NB4 (cell line): ENCODE measurements at regions not wholly inside any gene's neighbourhood (a gene's known extent, or its start where the extent isn't known, plus 50 kb on each side); places are given as distances from the start of the nearest gene placed in this dataset.
"Not testable (repeated sequence)": the region's sequence is repeated elsewhere in the genome, so short reads cannot be mapped to it uniquely, and the experiment has no call there.

Experiments
- POLR2A ChIP-seq: IDR thresholded peaks from 2 replicates; pipeline ENCODE4 v1.6.1; 2011; ENCODE audit warnings: mild to moderate bottlenecking; ENCODE audit not compliant: insufficient read length; ENCODE audit errors: extremely low read depth
- TF ChIP-seq, protein P1 (sequence below): IDR thresholded peaks from 2 replicates; pipeline ENCODE4 v1.6.1; 2011; ENCODE audit warnings: low read depth, low read length
- TF ChIP-seq, protein P2 (sequence below): IDR thresholded peaks from one replicate; pipeline ENCODE4 v1.5.1; 2012; ENCODE audit warnings: low read depth, low read length

DNA sequence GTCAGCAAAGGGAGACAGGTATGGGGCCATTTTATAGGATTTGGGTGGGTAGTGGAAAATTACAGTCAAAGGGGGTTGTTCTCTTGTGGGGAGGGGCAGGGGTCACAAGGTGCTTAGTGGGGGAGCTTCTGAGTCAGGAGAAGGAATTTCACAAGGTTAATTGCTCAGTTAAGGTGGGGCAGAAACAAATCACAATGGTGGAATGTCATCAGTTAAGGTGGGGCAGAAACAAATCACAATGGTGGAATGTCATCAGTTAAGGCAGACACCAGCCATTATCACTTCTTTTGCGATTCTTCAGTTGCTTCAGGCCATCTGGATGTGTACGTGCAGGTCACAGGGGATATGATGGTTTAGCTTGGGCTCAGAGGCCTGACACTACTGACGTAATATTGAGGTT lies 1077.6 kb downstream of the DNAJB9 start:
- TF ChIP-seq, protein P1, sequence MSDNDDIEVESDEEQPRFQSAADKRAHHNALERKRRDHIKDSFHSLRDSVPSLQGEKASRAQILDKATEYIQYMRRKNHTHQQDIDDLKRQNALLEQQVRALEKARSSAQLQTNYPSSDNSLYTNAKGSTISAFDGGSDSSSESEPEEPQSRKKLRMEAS = not testable (repeated sequence)
- TF ChIP-seq POLR2A = not testable (repeated sequence)
- TF ChIP-seq, protein P2, sequence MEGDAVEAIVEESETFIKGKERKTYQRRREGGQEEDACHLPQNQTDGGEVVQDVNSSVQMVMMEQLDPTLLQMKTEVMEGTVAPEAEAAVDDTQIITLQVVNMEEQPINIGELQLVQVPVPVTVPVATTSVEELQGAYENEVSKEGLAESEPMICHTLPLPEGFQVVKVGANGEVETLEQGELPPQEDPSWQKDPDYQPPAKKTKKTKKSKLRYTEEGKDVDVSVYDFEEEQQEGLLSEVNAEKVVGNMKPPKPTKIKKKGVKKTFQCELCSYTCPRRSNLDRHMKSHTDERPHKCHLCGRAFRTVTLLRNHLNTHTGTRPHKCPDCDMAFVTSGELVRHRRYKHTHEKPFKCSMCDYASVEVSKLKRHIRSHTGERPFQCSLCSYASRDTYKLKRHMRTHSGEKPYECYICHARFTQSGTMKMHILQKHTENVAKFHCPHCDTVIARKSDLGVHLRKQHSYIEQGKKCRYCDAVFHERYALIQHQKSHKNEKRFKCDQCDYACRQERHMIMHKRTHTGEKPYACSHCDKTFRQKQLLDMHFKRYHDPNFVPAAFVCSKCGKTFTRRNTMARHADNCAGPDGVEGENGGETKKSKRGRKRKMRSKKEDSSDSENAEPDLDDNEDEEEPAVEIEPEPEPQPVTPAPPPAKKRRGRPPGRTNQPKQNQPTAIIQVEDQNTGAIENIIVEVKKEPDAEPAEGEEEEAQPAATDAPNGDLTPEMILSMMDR = not testable (repeated sequence)
